A673 (cell line): ENCODE measurements at regions not wholly inside any gene's neighbourhood (a gene's known extent, or its start where the extent isn't known, plus 50 kb on each side); places are given as distances from the start of the nearest gene placed in this dataset.

Source experiments
- BruUV-seq: library from RNA; stranded (reverse); fragments of 400-500 nt; replicated peaks from 2 replicates; lab custom pipeline; 2021; lab: Mats Ljungman, UMichigan
- CTCF ChIA-PET: fragments of 300-600 bp; sonication (Branson Sonifier 250); formaldehyde crosslinking; loops from one replicate; lab custom pipeline; 2022; ENCODE audit warnings: antibody characterized with exemption; lab: Charles Lee
- POLR2A ChIA-PET: fragments of 300-600 bp; sonication (Branson Sonifier 250); formaldehyde crosslinking; loops from one replicate; lab custom pipeline; 2022; ENCODE audit warnings: antibody characterized with exemption; ENCODE audit not compliant: low non-redundant PET; lab: Charles Lee
- DNase-seq: peaks from one replicate; pipeline ENCODE4 v3.0.0-alpha.2; 2015; ENCODE audit warnings: low spot score
- H3K27ac ChIP-seq: fragments of 200-600 bp; sonication (generic); 2 replicates; pipeline ENCODE4 v1.5.1; 2016; ENCODE audit warnings: mixed run types, low read depth, mild to moderate bottlenecking, mixed read lengths, antibody characterized with exemption, low read length; ENCODE audit not compliant: poor library complexity, severe bottlenecking
- H3K27me3 ChIP-seq: fragments of 200-600 bp; sonication (generic); replicated peaks from 2 replicates; pipeline ENCODE4 v1.6.1; 2017; ENCODE audit warnings: mixed run types, low read depth, mild to moderate bottlenecking, mixed read lengths, antibody characterized with exemption, low read length; ENCODE audit not compliant: insufficient read depth, poor library complexity
- H3K36me3 ChIP-seq: fragments of 200-600 bp; sonication (generic); 2 replicates; pipeline ENCODE4 v1.6.1; 2016; ENCODE audit warnings: mixed run types, mild to moderate bottlenecking, mixed read lengths, antibody characterized with exemption, low read length; ENCODE audit not compliant: insufficient read depth, poor library complexity, severe bottlenecking
- H3K4me1 ChIP-seq: fragments of 200-600 bp; sonication (generic); 2 replicates; pipeline ENCODE4 v1.6.1; 2017; ENCODE audit warnings: mixed run types, mild to moderate bottlenecking, mixed read lengths, antibody characterized with exemption, low read length; ENCODE audit not compliant: insufficient read depth, poor library complexity, severe bottlenecking
- H3K4me3 ChIP-seq: fragments of 200-600 bp; sonication (generic); 2 replicates; pipeline ENCODE4 v1.5.1; 2016; ENCODE audit warnings: low read depth, mixed run types, mild to moderate bottlenecking, mixed read lengths, low read length; ENCODE audit not compliant: poor library complexity, severe bottlenecking
- H3K9me3 ChIP-seq: fragments of 200-600 bp; sonication (generic); 2 replicates; pipeline ENCODE4 v1.6.1; 2016; ENCODE audit warnings: mixed run types, low read depth, mild to moderate bottlenecking, mixed read lengths, antibody characterized with exemption, low read length; ENCODE audit not compliant: poor library complexity, severe bottlenecking
- EZH2 ChIP-seq: fragments of 200-600 bp; sonication (generic); IDR thresholded peaks from 2 replicates; pipeline ENCODE4 v1.6.1; 2017; ENCODE audit warnings: borderline replicate concordance, low read depth, mild to moderate bottlenecking, mixed read lengths, antibody characterized with exemption, low read length; ENCODE audit not compliant: poor library complexity, severe bottlenecking
- intact Hi-C: fragments of 100-400 bp; cut with micrococcal nuclease; formaldehyde crosslinking; loops from one replicate; pipeline ENCODE4 v1.10.0; 2022; ENCODE audit not compliant: unreplicated experiment
- TF ChIP-seq, protein P1 (sequence below): fragments of 300-800, 200-600 bp; sonication (generic); conservative IDR thresholded peaks from 2 replicates; pipeline ENCODE4 v1.5.1; 2017; ENCODE audit warnings: low read depth, mild to moderate bottlenecking, antibody characterized with exemption, low read length, moderate library complexity, mixed read lengths

DNA sequence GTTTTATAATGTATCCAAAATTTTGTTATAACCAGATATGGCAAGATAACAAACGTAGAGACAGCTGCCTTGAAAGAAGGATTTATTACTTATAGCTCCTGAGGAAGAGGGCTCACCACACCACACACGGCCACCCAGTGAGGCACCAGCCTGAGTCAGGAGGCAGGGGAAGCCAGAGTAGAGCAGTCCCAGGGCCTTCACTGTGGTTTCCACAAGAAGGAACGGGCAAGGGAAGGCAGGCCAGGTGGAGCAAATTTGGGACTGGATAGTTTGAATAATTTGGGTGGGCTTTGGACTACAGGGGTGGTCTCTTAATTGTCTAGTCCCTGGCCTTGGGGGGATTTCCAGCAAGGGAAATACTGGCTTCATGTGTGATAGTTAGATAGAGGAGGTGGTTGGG lies 72.5 kb downstream of the RRAGC start:
- no TSS peak for BruUV-seq
- Histone ChIP-seq H3K36me3 (no peaks in the 10 kb centered on the region), H3K4me1 (peaks cover 61% of the 10 kb centered on the region), H3K4me3 (no peak overlapping the region), H3K9me3 (no peaks in the 10 kb centered on the region), H3K27ac (no peak overlapping the region), H3K27me3 (no peaks in the 10 kb centered on the region)
- peak; percentile 23 for DNase-seq
- POLR2A ChIA-PET: no interaction called here
- CTCF ChIA-PET: no interaction called here
- intact Hi-C loops: no loop called here
- TF ChIP-seq, protein P1, sequence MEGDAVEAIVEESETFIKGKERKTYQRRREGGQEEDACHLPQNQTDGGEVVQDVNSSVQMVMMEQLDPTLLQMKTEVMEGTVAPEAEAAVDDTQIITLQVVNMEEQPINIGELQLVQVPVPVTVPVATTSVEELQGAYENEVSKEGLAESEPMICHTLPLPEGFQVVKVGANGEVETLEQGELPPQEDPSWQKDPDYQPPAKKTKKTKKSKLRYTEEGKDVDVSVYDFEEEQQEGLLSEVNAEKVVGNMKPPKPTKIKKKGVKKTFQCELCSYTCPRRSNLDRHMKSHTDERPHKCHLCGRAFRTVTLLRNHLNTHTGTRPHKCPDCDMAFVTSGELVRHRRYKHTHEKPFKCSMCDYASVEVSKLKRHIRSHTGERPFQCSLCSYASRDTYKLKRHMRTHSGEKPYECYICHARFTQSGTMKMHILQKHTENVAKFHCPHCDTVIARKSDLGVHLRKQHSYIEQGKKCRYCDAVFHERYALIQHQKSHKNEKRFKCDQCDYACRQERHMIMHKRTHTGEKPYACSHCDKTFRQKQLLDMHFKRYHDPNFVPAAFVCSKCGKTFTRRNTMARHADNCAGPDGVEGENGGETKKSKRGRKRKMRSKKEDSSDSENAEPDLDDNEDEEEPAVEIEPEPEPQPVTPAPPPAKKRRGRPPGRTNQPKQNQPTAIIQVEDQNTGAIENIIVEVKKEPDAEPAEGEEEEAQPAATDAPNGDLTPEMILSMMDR: no peak
- TF ChIP-seq EZH2: no peak

DNA sequence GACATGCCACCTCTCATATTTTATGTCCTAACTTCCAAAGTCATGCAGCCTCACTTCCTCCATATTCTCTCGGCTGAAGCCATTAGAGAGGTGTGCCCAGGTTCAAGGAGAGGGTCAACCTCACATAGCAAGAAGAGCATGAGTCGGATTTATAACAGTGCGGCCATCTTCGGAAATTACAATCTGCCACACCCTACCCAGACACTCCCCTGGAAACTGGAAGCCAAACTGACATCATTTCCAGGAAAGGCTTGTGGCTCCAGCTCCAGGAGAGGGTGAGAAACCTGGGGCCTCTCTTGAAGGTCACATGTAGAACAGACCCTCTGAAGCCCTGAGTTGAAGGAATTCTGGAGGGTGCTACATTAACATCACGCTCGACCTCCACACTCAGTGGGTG lies 73.5 kb downstream of the RRAGC start:
- BruUV-seq: no TSS peak
- peaks cover 61% of the 10 kb centered on the region for H3K4me1 ChIP-seq
- H3K9me3 ChIP-seq: no peaks in the 10 kb centered on the region
- no peak overlapping the region for H3K4me3 ChIP-seq
- H3K36me3 ChIP-seq: no peaks in the 10 kb centered on the region
- POLR2A ChIA-PET: no interaction called here
- no peak for TF ChIP-seq EZH2
- TF ChIP-seq, protein P1: no peak
- H3K27me3 ChIP-seq: no peaks in the 10 kb centered on the region
- CTCF ChIA-PET: no interaction called here
- intact Hi-C loops: no loop called here
- no peak for DNase-seq
- H3K27ac ChIP-seq: peak overlapping the region; percentile 66

DNA sequence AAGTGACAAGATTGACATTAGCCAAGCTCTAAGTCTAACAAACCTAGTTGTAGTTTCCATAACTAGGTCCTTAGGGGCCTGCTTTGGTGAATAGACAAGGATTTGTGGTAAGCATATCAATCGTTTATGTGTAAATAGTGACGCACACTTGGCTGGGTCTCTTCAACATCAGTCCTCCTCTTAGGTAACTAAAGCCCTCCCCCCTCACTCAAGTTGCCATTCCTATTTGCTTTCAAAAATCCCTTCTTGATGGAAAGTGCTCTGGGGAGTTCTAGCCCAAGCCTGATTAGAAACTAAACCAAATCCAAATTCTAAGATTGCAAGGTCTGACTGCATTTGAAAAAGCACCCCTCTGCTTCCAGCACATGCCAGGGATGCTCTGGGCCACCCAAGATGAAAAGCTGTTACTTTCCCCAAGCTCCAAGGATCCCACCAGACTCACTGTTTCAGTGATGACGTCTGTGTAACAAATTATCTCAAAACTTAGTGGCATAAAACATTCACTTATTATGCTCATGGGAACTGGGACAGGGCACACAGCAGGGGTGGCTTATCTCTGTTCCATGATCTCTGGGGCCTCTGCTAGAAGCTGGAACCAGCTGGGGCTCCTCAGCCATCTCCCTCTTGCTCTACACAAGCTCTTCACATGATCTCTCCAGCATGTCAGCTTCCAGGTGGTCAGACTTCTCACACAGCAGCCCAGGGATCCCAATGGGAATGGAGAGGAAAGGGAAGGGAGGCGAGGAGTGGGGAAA lies 74.1 kb downstream of the RRAGC start:
- H3K27me3 ChIP-seq: no peaks in the 10 kb centered on the region

More for the DNA sequence above, 74.1 kb downstream of the RRAGC start:
- Histone ChIP-seq H3K36me3 (no peaks in the 10 kb centered on the region), H3K4me1 (peaks cover 61% of the 10 kb centered on the region), H3K27ac (peak overlapping the region; percentile 66), H3K4me3 (no peak overlapping the region), H3K9me3 (no peaks in the 10 kb centered on the region)
- CTCF ChIA-PET: no interaction called here
- intact Hi-C loops: no loop called here
- DNase-seq: peak; percentile 92
- POLR2A ChIA-PET: interaction anchor here (0.6 kb wide), 1 partner anchor 10 kb away, joined by 3 read pairs; no protein-coding TSS in a partner anchor
- BruUV-seq: no TSS peak
- no peak for TF ChIP-seq EZH2
